Naive thymus-derived CD4-positive, alpha-beta T cell (primary cell): ENCODE measurements at regions not wholly inside any gene's neighbourhood (a gene's known extent, or its start where the extent isn't known, plus 50 kb on each side); places are given as distances from the start of the nearest gene placed in this dataset.

ENCODE experiments used
- ATAC-seq: fragments of 150-1000 bp; cut with Tn5 transposase; 2 replicates; pipeline ENCODE4 v1.10.0; 2021; ENCODE audit warnings: mild to moderate bottlenecking, moderate library complexity
- CTCF ChIA-PET: fragments of 350-600 bp; sonication (Branson Sonifier 250); formaldehyde crosslinking; loops from one replicate; lab custom pipeline; 2021; ENCODE audit warnings: antibody characterized with exemption; lab: Charles Lee
- POLR2A ChIA-PET: fragments of 350-600 bp; sonication (Branson Sonifier 250); formaldehyde crosslinking; loops from one replicate; lab custom pipeline; 2021; ENCODE audit warnings: antibody characterized with exemption, inconsistent platforms; lab: Charles Lee
- DNase-seq, 9 donors: peaks; one replicate each; pipeline versions ENCODE4 v3.0.0 to v3.0.0-alpha.2; 2020 to 2022; ENCODE audit warnings: mixed read lengths in 1 of 9
- H3K27ac ChIP-seq: one replicate; pipeline ENCODE4 v1.7.0; 2013; ENCODE audit warnings: mild to moderate bottlenecking, low read depth, low read length, moderate library complexity
- H3K27me3 ChIP-seq, 2 donors: one replicate each; pipeline ENCODE4 v1.7.0; 2013; ENCODE audit warnings: low read length in 2 of 2, mild to moderate bottlenecking in 2 of 2, moderate library complexity in 2 of 2; ENCODE audit not compliant: control insufficient read depth in 2 of 2, insufficient read depth in 2 of 2
- H3K36me3 ChIP-seq, 3 experiments: 1 replicate in 2 of 3; 2 replicates in 1 of 3; pipeline ENCODE4 v1.7.0; 2013; ENCODE audit warnings: low read length in 3 of 3, mild to moderate bottlenecking in 3 of 3, moderate library complexity in 1 of 3; ENCODE audit not compliant: insufficient read depth in 3 of 3, control insufficient read depth in 2 of 3
- H3K4me1 ChIP-seq, 2 donors: one replicate each; pipeline ENCODE4 v1.7.0; 2013; ENCODE audit warnings: low read length in 2 of 2, mild to moderate bottlenecking in 2 of 2, moderate library complexity in 1 of 2; ENCODE audit not compliant: control insufficient read depth in 2 of 2, insufficient read depth in 2 of 2
- H3K4me3 ChIP-seq: 2 replicates; pipeline ENCODE4 v1.7.0; 2013; ENCODE audit warnings: mild to moderate bottlenecking, low read length
- H3K9me3 ChIP-seq, 3 experiments: 1 replicate in 2 of 3; 2 replicates in 1 of 3; pipeline ENCODE4 v1.7.0; 2013; ENCODE audit warnings: low read length in 3 of 3; ENCODE audit not compliant: control insufficient read depth in 2 of 3
- H3K27ac Mint-ChIP-seq, 9 donors: one replicate each; pipeline ENCODE4 v1.8.0; 2020 to 2022; ENCODE audit warnings: mixed read lengths in 9 of 9, mild to moderate bottlenecking in 8 of 9, moderate library complexity in 5 of 9, inconsistent platforms in 2 of 9
- H3K27me3 Mint-ChIP-seq, 5 donors: one replicate each; pipeline ENCODE4 v1.8.0; 2021 to 2022; ENCODE audit warnings: mixed read lengths in 5 of 5, mild to moderate bottlenecking in 1 of 5
- H3K36me3 Mint-ChIP-seq, 5 donors: one replicate each; pipeline ENCODE4 v1.8.0; 2020 to 2022; ENCODE audit warnings: mixed read lengths in 5 of 5, mild to moderate bottlenecking in 3 of 5, inconsistent platforms in 1 of 5
- H3K4me1 Mint-ChIP-seq, 7 donors: one replicate each; pipeline ENCODE4 v1.8.0; 2020 to 2022; ENCODE audit warnings: mixed read lengths in 7 of 7, mild to moderate bottlenecking in 3 of 7, inconsistent platforms in 1 of 7
- H3K4me3 Mint-ChIP-seq, 10 donors: one replicate each; pipeline ENCODE4 v1.8.0; 2020 to 2022; ENCODE audit warnings: mild to moderate bottlenecking in 10 of 10, mixed read lengths in 10 of 10, moderate library complexity in 6 of 10, inconsistent platforms in 2 of 10
- H3K9me3 Mint-ChIP-seq, 11 donors: one replicate each; pipeline ENCODE4 v1.8.0; 2020 to 2022; ENCODE audit warnings: mixed read lengths in 11 of 11, mild to moderate bottlenecking in 4 of 11, inconsistent platforms in 1 of 11, moderate library complexity in 1 of 11
- intact Hi-C, 2 donors: fragments of 100-400 bp; cut with micrococcal nuclease; formaldehyde crosslinking; loops; one replicate each; pipeline ENCODE4 v1.15.1; 2023

DNA sequence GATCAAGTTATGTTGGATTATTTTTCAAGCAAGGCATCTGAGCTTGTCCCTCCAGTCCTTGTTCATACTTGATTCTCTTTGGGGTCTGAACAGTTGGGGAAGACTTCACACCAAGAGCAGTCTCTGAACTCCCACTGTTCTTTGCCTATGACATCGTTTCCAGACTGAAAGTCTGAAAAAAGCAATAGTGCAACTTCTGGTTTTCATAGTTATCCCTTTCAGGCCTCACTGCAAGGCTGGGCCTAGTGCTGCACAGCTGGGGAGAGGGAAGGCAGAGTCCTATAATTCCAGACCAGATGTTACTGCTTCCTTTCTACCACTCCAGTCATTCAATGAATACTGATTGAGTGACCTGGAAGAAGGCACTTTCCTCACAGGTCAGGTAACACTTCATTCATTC lies 187.1 kb upstream of the CCND2 start:
- no peak overlapping the region for H3K4me3 Mint-ChIP-seq
- peaks cover 0 to 3% (median 0%) of the 10 kb centered on the region in 11 donors for H3K9me3 Mint-ChIP-seq
- intact Hi-C loops, result no loop called here
- no peaks in the 10 kb centered on the region for H3K36me3 ChIP-seq
- no peaks in the 10 kb centered on the region for H3K27me3 ChIP-seq
- peaks cover 0 to 4% (median 0%) of the 10 kb centered on the region in 5 donors for H3K27me3 Mint-ChIP-seq
- H3K36me3 Mint-ChIP-seq, result peaks cover 0 to 15% (median 6%) of the 10 kb centered on the region in 5 donors
- no peaks in the 10 kb centered on the region for H3K9me3 ChIP-seq
- H3K27ac Mint-ChIP-seq, result no peak overlapping the region
- no peak overlapping the region for H3K4me3 ChIP-seq
- H3K4me1 Mint-ChIP-seq, result peaks cover 0 to 5% (median 0%) of the 10 kb centered on the region in 7 donors
- ATAC-seq, result no peak
- POLR2A ChIA-PET, result no interaction called here
- H3K4me1 ChIP-seq, result no peaks in the 10 kb centered on the region
- H3K27ac ChIP-seq, result no peak overlapping the region
- DNase-seq, result no peak
- CTCF ChIA-PET, result no interaction called here

DNA sequence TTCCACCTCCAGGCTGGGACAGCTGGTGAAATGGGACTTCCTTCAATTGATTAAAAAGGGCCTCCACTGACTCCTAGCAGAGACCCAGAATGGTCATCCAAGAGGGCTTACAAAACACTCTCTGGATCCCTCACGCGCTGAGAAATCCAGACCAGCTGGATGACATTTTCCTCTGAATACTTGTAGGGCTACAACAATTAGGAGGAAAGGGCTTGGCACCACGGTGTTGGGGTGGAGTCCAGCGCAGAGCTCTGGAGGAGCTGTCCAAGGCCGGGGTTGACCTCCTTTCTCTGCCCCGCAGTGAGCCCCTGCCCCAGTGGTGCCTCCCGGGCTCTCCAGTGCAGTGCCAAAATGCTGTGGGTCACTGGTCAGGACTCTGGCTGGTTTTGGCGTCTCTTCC lies 189.0 kb upstream of the CCND2 start:
- Histone ChIP-seq H3K27me3 (no peaks in the 10 kb centered on the region), H3K4me3 (no peak overlapping the region), H3K27ac (no peak overlapping the region), H3K4me1 (no peaks in the 10 kb centered on the region), H3K36me3 (no peaks in the 10 kb centered on the region), H3K9me3 (no peaks in the 10 kb centered on the region)
- intact Hi-C loops, result no loop called here
- POLR2A ChIA-PET, result no interaction called here
- no peak overlapping the region for H3K4me3 Mint-ChIP-seq
- H3K36me3 Mint-ChIP-seq, result peaks cover 0 to 15% (median 0%) of the 10 kb centered on the region in 5 donors
- ATAC-seq, result no peak
- no peak for DNase-seq
- H3K27me3 Mint-ChIP-seq, result peaks cover 0 to 13% (median 0%) of the 10 kb centered on the region in 5 donors
- H3K4me1 Mint-ChIP-seq, result no peaks in the 10 kb centered on the region
- H3K27ac Mint-ChIP-seq, result no peak overlapping the region
- peaks cover 0 to 1% (median 0%) of the 10 kb centered on the region in 11 donors for H3K9me3 Mint-ChIP-seq
- CTCF ChIA-PET, result no interaction called here

DNA sequence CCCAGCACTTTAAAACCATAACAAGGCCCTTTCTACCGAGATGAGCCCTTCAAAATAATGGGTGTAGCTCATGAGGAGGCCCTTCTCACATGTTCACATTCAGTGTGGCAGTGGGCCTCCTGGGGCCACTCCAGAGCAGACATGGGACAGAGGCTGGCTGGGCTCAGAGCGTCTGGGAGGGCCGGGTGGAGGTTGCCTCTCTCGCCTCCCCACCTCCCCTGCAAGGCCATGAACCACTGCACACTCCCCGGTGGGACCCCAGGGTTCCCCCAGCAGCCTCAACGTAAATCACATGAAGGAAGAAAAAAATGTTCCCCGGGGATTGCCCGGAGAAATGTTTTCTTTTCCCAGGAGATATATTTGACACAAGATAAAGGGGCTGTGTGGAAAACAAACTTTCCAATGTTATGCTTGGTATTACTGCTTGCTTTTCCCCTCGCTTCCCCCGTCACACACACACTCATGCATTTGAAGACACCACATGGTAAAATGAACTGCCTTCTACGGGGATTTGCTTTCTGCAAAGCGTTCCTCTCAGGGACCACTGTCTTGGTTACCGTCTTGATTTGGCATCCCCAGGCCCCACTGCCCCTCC lies 190.7 kb upstream of the CCND2 start:
- POLR2A ChIA-PET, result no interaction called here
- H3K9me3 Mint-ChIP-seq, result peaks cover 0 to 6% (median 0%) of the 10 kb centered on the region in 11 donors
- Histone ChIP-seq H3K9me3 (no peaks in the 10 kb centered on the region), H3K4me1 (no peaks in the 10 kb centered on the region), H3K27me3 (no peaks in the 10 kb centered on the region), H3K27ac (no peak overlapping the region), H3K36me3 (no peaks in the 10 kb centered on the region), H3K4me3 (no peak overlapping the region)
- CTCF ChIA-PET, result no interaction called here
- ATAC-seq, result no peak
- peaks cover 0 to 14% (median 3%) of the 10 kb centered on the region in 5 donors for H3K36me3 Mint-ChIP-seq
- no peak for DNase-seq
- no peak overlapping the region for H3K27ac Mint-ChIP-seq
- no peak overlapping the region for H3K4me3 Mint-ChIP-seq
- peaks cover 0 to 22% (median 0%) of the 10 kb centered on the region in 5 donors for H3K27me3 Mint-ChIP-seq
- H3K4me1 Mint-ChIP-seq, result no peaks in the 10 kb centered on the region
- intact Hi-C loops, result no loop called here

DNA sequence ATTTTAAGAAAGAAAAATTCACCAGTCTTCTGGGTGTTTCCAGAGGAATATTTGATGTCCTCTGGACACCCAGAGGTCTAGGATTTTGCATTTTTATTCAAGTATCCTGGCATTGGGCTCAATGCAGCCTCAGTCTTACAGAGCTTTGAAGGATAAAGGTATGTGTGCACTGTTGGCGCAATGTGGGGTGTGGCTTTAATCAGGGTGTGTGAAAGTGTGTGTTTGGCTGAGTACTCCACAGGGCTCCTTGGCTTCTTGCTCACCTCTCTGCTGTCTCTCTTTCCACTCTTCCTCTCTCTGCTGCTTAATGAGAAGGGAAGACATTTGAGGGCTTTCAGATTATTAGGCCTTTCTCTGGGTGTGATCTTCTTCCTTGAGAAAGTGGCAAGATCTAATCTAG lies 193.3 kb upstream of the CCND2 start:
- Mint-ChIP-seq H3K9me3 (peaks cover 0 to 18% (median 0%) of the 10 kb centered on the region in 11 donors), H3K4me1 (no peaks in the 10 kb centered on the region), H3K36me3 (peaks cover 0 to 28% (median 6%) of the 10 kb centered on the region in 5 donors), H3K4me3 (no peak overlapping the region), H3K27me3 (peaks cover 0 to 28% (median 0%) of the 10 kb centered on the region in 5 donors), H3K27ac (no peak overlapping the region)
- intact Hi-C loops, result no loop called here
- no peak overlapping the region for H3K27ac ChIP-seq
- H3K4me1 ChIP-seq, result no peaks in the 10 kb centered on the region
- POLR2A ChIA-PET, result no interaction called here
- ATAC-seq (no peak), DNase-seq (no peak)
- no peaks in the 10 kb centered on the region for H3K36me3 ChIP-seq
- no peaks in the 10 kb centered on the region for H3K9me3 ChIP-seq
- CTCF ChIA-PET, result no interaction called here
- H3K27me3 ChIP-seq, result no peaks in the 10 kb centered on the region
- no peak overlapping the region for H3K4me3 ChIP-seq

DNA sequence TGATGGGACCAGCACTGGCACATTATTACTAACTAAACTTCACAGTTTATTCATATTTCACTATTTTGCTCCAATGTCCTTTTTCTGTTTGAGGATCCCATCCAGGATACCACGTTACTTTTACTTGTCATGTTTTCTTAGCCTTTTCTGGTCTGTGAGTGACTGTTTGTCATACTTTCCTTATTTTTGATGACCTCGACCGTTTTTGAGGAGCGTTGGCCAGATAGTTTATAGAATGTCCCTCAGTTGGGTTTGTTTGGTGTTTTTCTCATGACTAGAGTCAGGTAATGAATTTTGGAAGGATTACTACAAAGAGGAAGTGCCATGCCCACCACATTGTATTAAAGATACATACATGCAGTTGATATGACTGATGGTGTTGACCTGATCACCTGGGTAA lies 199.4 kb upstream of the CCND2 start:
- Mint-ChIP-seq H3K4me1 (peaks cover 0 to 6% (median 0%) of the 10 kb centered on the region in 7 donors), H3K36me3 (peaks cover 0 to 37% (median 8%) of the 10 kb centered on the region in 5 donors), H3K27me3 (peaks cover 0 to 17% (median 3%) of the 10 kb centered on the region in 5 donors), H3K9me3 (peaks cover 0 to 20% (median 0%) of the 10 kb centered on the region in 11 donors), H3K4me3 (no peak overlapping the region), H3K27ac (no peak overlapping the region)
- POLR2A ChIA-PET, result no interaction called here
- H3K4me1 ChIP-seq, result no peaks in the 10 kb centered on the region
- ATAC-seq, result no peak
- DNase-seq, result no peak
- CTCF ChIA-PET, result interaction anchor here (0.6 kb wide), 1 partner anchor 194 kb away, joined by 4 read pairs; no protein-coding TSS in a partner anchor
- H3K4me3 ChIP-seq, result no peak overlapping the region
- H3K36me3 ChIP-seq, result no peaks in the 10 kb centered on the region
- intact Hi-C loops, result no loop called here
- no peak overlapping the region for H3K27ac ChIP-seq
- no peaks in the 10 kb centered on the region for H3K9me3 ChIP-seq
- H3K27me3 ChIP-seq, result no peaks in the 10 kb centered on the region

DNA sequence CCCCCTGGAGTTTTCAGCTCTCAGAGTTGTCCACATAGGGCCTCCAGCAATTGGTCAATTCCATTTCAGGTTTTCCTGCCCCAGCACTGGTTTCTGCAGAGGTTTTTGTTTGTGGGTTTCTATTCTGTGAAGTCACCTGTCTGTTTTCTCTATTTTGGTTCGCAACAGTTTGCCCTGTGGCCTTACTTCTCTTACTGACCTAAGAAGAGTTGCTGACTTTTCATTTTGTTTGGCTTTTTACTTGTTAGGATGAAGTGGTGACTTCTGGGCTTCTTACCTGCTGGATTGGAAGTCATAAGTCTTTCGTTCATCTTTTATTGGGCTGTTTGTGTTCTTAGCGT lies 196.4 kb upstream of the PARP11 start:
- Mint-ChIP-seq H3K36me3 (peaks cover 0 to 18% (median 2%) of the 10 kb centered on the region in 5 donors), H3K9me3 (peaks cover 0 to 3% (median 0%) of the 10 kb centered on the region in 11 donors), H3K4me3 (no peak overlapping the region), H3K27ac (no peak overlapping the region), H3K4me1 (peaks cover 0 to 6% (median 0%) of the 10 kb centered on the region in 7 donors), H3K27me3 (peaks cover 0 to 4% (median 0%) of the 10 kb centered on the region in 5 donors)
- ATAC-seq (no peak), DNase-seq (no peak)
- Histone ChIP-seq H3K4me1 (no peaks in the 10 kb centered on the region), H3K4me3 (no peak overlapping the region), H3K27me3 (no peaks in the 10 kb centered on the region), H3K27ac (no peak overlapping the region), H3K9me3 (no peaks in the 10 kb centered on the region), H3K36me3 (no peaks in the 10 kb centered on the region)
- intact Hi-C loops, result no loop called here
- ChIA-PET POLR2A (no interaction called here), CTCF (interaction anchor here (1.0 kb wide), 1 partner anchor 187 kb away, joined by 3 read pairs; no protein-coding TSS in a partner anchor)
